GM10248 (cell line): ENCODE measurements at regions not wholly inside any gene's neighbourhood (a gene's known extent, or its start where the extent isn't known, plus 50 kb on each side); places are given as distances from the start of the nearest gene placed in this dataset.
"Not testable (repeated sequence)": the region's sequence is repeated elsewhere in the genome, so short reads cannot be mapped to it uniquely, and the experiment has no call there.

ENCODE experiments used
- CTCF ChIA-PET: fragments of 300-600 bp; sonication (Branson Sonifier 250); formaldehyde crosslinking; extraction: SDS; loops from one replicate; lab custom pipeline; 2021; ENCODE audit warnings: antibody characterized with exemption; lab: Yijun Ruan, JAX
- POLR2A ChIA-PET: fragments of 350-650 bp; sonication (Branson Sonifier 250); formaldehyde crosslinking; extraction: SDS; loops from one replicate; lab custom pipeline; 2020; ENCODE audit warnings: antibody characterized with exemption; lab: Yijun Ruan, JAX
- DNase-seq: peaks from one replicate; pipeline ENCODE4 v3.0.0; 2012; ENCODE audit errors: extremely low spot score
- TF ChIP-seq, protein P1 (sequence below): IDR thresholded peaks from 2 replicates; pipeline ENCODE4 v1.5.1; 2012; ENCODE audit warnings: mild to moderate bottlenecking, low read depth; ENCODE audit errors: extremely low read depth, missing control alignments, control extremely low read depth

DNA sequence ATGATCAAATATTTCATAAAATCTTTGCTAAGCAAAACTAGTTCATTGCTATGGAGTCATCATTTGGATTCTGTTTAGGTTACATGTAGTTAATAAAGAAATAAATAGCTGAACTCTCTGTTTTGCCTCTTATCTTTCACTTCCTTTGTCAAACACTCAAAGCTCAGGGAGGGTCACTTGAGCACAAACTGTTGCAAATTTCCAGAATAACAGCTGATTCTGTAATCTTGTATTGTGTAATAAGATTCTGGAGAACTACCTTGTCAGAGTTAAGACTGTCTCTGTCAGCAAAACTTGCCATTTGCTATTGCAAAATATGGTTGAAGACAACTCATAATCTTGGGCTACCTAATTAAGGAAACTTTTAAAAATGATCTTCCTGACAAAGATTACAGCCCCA lies 182.0 kb upstream of the MOCS2 start:
- ChIA-PET POLR2A (no interaction called here), CTCF (no interaction called here)
- no peak for DNase-seq
- TF ChIP-seq, protein P1, sequence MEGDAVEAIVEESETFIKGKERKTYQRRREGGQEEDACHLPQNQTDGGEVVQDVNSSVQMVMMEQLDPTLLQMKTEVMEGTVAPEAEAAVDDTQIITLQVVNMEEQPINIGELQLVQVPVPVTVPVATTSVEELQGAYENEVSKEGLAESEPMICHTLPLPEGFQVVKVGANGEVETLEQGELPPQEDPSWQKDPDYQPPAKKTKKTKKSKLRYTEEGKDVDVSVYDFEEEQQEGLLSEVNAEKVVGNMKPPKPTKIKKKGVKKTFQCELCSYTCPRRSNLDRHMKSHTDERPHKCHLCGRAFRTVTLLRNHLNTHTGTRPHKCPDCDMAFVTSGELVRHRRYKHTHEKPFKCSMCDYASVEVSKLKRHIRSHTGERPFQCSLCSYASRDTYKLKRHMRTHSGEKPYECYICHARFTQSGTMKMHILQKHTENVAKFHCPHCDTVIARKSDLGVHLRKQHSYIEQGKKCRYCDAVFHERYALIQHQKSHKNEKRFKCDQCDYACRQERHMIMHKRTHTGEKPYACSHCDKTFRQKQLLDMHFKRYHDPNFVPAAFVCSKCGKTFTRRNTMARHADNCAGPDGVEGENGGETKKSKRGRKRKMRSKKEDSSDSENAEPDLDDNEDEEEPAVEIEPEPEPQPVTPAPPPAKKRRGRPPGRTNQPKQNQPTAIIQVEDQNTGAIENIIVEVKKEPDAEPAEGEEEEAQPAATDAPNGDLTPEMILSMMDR = no peak

- ChIA-PET CTCF (no interaction called here), POLR2A (no interaction called here)
- TF ChIP-seq, protein P1 = no peak
- no peak for DNase-seq
Observed at GRCh38 chr5:53298841-53299240, 181.6 kb upstream of the FST start.

DNA sequence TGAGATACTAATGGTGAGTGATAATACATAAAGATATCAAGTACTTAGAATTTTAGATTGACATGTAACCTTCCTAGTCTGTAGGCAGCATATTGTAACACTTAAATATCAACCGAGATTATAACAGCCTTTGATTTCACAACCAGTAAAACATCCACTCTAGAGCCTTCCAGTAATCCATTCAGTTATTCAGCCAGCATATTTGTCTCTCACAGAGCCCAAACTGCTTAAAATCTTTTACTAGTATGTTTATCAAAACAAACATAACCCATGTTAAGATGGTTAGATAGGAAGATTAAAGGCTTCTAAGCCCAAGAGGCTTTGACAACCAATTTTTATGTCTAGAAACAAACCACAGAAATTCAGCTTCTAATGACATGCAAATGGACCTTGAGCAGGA lies 177.9 kb upstream of the FST start:
- DNase-seq = no peak
- TF ChIP-seq, protein P1 = no peak
- ChIA-PET POLR2A (no interaction called here), CTCF (no interaction called here)

- ChIA-PET CTCF (no interaction called here), POLR2A (no interaction called here)
- TF ChIP-seq, protein P1 = no peak
- no peak for DNase-seq
Observed at GRCh38 chr5:53303105-53303504, 177.3 kb upstream of the FST start.

- POLR2A ChIA-PET, DNase-seq, CTCF ChIA-PET: not testable (repeated sequence)
Observed at GRCh38 chr5:53305316-53305715, 175.1 kb upstream of the FST start.

DNA sequence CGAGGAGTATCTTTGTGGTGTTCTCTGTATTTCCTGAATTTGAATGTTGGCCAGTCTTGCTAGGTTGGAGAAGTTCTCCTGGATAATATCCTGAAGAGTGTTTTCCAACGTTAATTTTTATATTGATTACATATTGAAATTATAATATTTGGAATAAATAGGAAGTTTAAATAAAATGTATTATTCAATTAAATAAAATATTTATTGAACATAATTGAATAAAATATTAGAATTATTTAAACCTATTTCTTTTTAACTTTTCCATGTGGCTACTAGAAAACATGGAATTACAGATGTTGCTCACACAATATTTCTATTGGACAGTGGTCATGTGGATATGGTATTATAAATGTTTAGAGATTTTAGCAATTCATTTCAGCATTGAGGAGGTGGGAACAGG lies 170.8 kb upstream of the FST start:
- POLR2A ChIA-PET = no interaction called here
- TF ChIP-seq, protein P1 = no peak
- CTCF ChIA-PET = no interaction called here
- DNase-seq = no peak

- ChIA-PET CTCF (no interaction called here), POLR2A (no interaction called here)
- DNase-seq = no peak
- TF ChIP-seq, protein P1 = no peak
Observed at GRCh38 chr5:53311681-53312080, 168.7 kb upstream of the FST start.
